ENCODE measurements at regions not wholly inside any gene's neighbourhood (a gene's known extent, or its start where the extent isn't known, plus 50 kb on each side); places are given as distances from the start of the nearest gene placed in this dataset.

DNA sequence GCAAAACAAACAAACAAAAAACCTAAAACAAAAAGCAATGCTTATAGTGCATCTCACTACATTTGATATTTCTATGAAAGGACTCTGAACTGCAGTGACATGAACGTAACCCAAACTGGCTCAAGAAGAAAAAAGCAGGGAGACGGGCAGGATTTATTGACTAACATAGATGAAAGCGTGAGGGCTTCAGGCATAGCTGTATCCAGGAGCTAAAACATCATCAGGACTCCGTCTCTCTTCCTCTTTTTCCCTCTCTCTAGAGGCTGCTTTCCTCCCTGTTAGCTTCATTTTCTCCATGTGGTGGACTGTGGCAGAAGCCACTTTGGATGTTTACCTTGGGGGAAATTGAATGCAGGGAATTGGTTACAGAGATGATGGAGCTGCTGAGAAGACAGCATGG lies 418.2 kb upstream of the PROK2 start:
- no peak for TF ChIP-seq CTCF (IDR thresholded peaks at IDR 0.05)
- TF ChIP-seq POLR2AphosphoS5 (IDR thresholded peaks at IDR 0.05), result no peak
- TF ChIP-seq EP300 (IDR thresholded peaks at IDR 0.05), result no peak

Measured in esophagus muscularis mucosa (tissue), 4 donors.